ENCODE measurements at regions not wholly inside any gene's neighbourhood (a gene's known extent, or its start where the extent isn't known, plus 50 kb on each side); places are given as distances from the start of the nearest gene placed in this dataset.

- Histone ChIP-seq H3K27ac (ENCODE audit: low read depth, low read length) (no peak overlapping the region), H3K4me1 (ENCODE audit: control insufficient read depth, low read length) (no peaks in the 10 kb centered on the region), H3K9me2 (replicated peaks; ENCODE audit: control insufficient read depth, low read length) (no peaks in the 10 kb centered on the region), H3K4me3 (ENCODE audit: low read length) (no peak overlapping the region), H3K27me3 (ENCODE audit: control insufficient read depth, low read length) (peaks cover 3% of the 10 kb centered on the region; the same call in 1 of the 2 replicates), H3K4me2 (ENCODE audit: low read length) (no peak overlapping the region), H3K79me2 (ENCODE audit: control insufficient read depth, low read length) (no peaks in the 10 kb centered on the region), H4K20me1 (ENCODE audit: control insufficient read depth, insufficient read depth, low read depth, low read length) (no peaks in the 10 kb centered on the region), H3K36me3 (ENCODE audit: control insufficient read depth, low read length) (no peaks in the 10 kb centered on the region), H3F3A (ENCODE audit: control insufficient read depth, insufficient read depth) (no peaks in the 10 kb centered on the region), H3K9me3 (ENCODE audit: control insufficient read depth, insufficient read depth, low read length) (no peaks in the 10 kb centered on the region)
- TF ChIP-seq EZH2phosphoT487 (IDR thresholded peaks at IDR 0.05; ENCODE audit: borderline replicate concordance, low read length) (no peak), CTCF (IDR thresholded peaks at IDR 0.05; ENCODE audit: low read depth, low read length, poor library complexity, severe bottlenecking) (no peak)
Observed at GRCh38 chr1:29444081-29444715, 207.9 kb downstream of the PTPRU start.

GRCh38 chr1:29441916-29442668 is 205.8 kb downstream of the PTPRU start:
- H3K27me3 ChIP-seq (ENCODE audit: control insufficient read depth, low read length) = peaks cover 10% of the 10 kb centered on the region
- no peak overlapping the region for H3K4me3 ChIP-seq (ENCODE audit: low read length)
- H3K9me2 ChIP-seq (replicated peaks; ENCODE audit: control insufficient read depth, low read length) = no peaks in the 10 kb centered on the region

GRCh38 chr1:29439615-29440014 is 203.3 kb downstream of the PTPRU start:
- Histone ChIP-seq H3K4me3 (ENCODE audit: low read length) (no peak overlapping the region), H3K36me3 (ENCODE audit: control insufficient read depth, low read length) (no peaks in the 10 kb centered on the region), H3F3A (ENCODE audit: control insufficient read depth, insufficient read depth) (no peaks in the 10 kb centered on the region), H4K20me1 (ENCODE audit: control insufficient read depth, insufficient read depth, low read depth, low read length) (no peaks in the 10 kb centered on the region), H3K9me3 (ENCODE audit: control insufficient read depth, insufficient read depth, low read length) (no peaks in the 10 kb centered on the region), H3K9me2 (replicated peaks; ENCODE audit: control insufficient read depth, low read length) (no peaks in the 10 kb centered on the region), H3K27me3 (ENCODE audit: control insufficient read depth, low read length) (peaks cover 13% of the 10 kb centered on the region), H3K79me2 (ENCODE audit: control insufficient read depth, low read length) (no peaks in the 10 kb centered on the region), H3K4me2 (ENCODE audit: low read length) (no peak overlapping the region), H3K27ac (ENCODE audit: low read depth, low read length) (no peak overlapping the region), H3K4me1 (ENCODE audit: control insufficient read depth, low read length) (no peaks in the 10 kb centered on the region)
- TF ChIP-seq EZH2phosphoT487 (IDR thresholded peaks at IDR 0.05; ENCODE audit: borderline replicate concordance, low read length) = no peak
- TF ChIP-seq CTCF (IDR thresholded peaks at IDR 0.05; ENCODE audit: low read depth, low read length, poor library complexity, severe bottlenecking) = no peak

More at GRCh38 chr1:29441916-29442668, 205.8 kb downstream of the PTPRU start:
- no peak overlapping the region for H3K4me2 ChIP-seq (ENCODE audit: low read length)
- no peak overlapping the region for H3K27ac ChIP-seq (ENCODE audit: low read depth, low read length)
- no peaks in the 10 kb centered on the region for H4K20me1 ChIP-seq (ENCODE audit: control insufficient read depth, insufficient read depth, low read depth, low read length)
- no peaks in the 10 kb centered on the region for H3K36me3 ChIP-seq (ENCODE audit: control insufficient read depth, low read length)
- no peaks in the 10 kb centered on the region for H3K79me2 ChIP-seq (ENCODE audit: control insufficient read depth, low read length)
- H3K4me1 ChIP-seq (ENCODE audit: control insufficient read depth, low read length) = no peaks in the 10 kb centered on the region
- no peaks in the 10 kb centered on the region for H3K9me3 ChIP-seq (ENCODE audit: control insufficient read depth, insufficient read depth, low read length)
- TF ChIP-seq EZH2phosphoT487 (IDR thresholded peaks at IDR 0.05; ENCODE audit: borderline replicate concordance, low read length) (no peak), CTCF (IDR thresholded peaks at IDR 0.05; ENCODE audit: low read depth, low read length, poor library complexity, severe bottlenecking) (no peak)
- H3F3A ChIP-seq (ENCODE audit: control insufficient read depth, insufficient read depth) = no peaks in the 10 kb centered on the region
